Nephron progenitor cell (in vitro differentiated cells): ENCODE measurements at regions not wholly inside any gene's neighbourhood (a gene's known extent, or its start where the extent isn't known, plus 50 kb on each side); places are given as distances from the start of the nearest gene placed in this dataset.

Source experiments
- DNase-seq: peaks from one replicate; pipeline ENCODE4 v3.0.0; 2021
- H3K27ac Mint-ChIP-seq: 2 replicates; pipeline ENCODE4 v1.8.0; 2021; ENCODE audit warnings: mild to moderate bottlenecking, moderate library complexity, mixed read lengths
- H3K27me3 Mint-ChIP-seq: 2 replicates; pipeline ENCODE4 v1.8.0; 2021; ENCODE audit warnings: mild to moderate bottlenecking, low read depth, mixed read lengths; ENCODE audit not compliant: poor library complexity
- H3K36me3 Mint-ChIP-seq: 2 replicates; pipeline ENCODE4 v1.8.0; 2021; ENCODE audit warnings: low read depth, mixed read lengths
- H3K4me1 Mint-ChIP-seq: 2 replicates; pipeline ENCODE4 v1.8.0; 2021; ENCODE audit warnings: mixed read lengths
- H3K4me3 Mint-ChIP-seq: 2 replicates; pipeline ENCODE4 v1.8.0; 2021; ENCODE audit warnings: mild to moderate bottlenecking, moderate library complexity, mixed read lengths
- H3K9me3 Mint-ChIP-seq: 2 replicates; pipeline ENCODE4 v1.8.0; 2021; ENCODE audit warnings: mild to moderate bottlenecking, moderate library complexity, mixed read lengths
- TF ChIP-seq, protein P1 (sequence below): fragments of 200-600 bp; sonication (generic); IDR thresholded peaks from 2 replicates; pipeline ENCODE4 v1.5.0; 2021; ENCODE audit warnings: antibody characterized with exemption

DNA sequence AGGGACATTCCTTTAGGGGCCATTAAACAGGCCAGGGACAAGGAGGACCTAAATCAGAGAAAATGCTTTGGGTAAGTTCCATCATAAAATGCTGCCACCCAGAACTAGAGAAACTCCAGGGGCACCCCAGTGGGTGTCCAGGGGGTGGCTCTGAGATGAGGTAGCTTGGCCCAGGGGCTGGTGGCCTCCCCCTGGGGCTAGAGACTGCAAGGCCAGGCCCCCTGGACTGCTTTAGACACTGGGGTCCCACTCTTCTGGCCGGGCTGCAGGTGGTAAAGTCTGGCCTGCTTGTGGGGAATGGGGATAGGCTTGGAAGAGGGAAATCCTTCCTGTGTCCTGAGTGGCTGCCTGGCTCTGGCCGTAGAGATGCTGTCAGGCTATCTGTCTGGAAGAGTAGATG, 169.6 kb upstream of the PODXL start:
- no peak overlapping the region for H3K4me3 Mint-ChIP-seq

DNA sequence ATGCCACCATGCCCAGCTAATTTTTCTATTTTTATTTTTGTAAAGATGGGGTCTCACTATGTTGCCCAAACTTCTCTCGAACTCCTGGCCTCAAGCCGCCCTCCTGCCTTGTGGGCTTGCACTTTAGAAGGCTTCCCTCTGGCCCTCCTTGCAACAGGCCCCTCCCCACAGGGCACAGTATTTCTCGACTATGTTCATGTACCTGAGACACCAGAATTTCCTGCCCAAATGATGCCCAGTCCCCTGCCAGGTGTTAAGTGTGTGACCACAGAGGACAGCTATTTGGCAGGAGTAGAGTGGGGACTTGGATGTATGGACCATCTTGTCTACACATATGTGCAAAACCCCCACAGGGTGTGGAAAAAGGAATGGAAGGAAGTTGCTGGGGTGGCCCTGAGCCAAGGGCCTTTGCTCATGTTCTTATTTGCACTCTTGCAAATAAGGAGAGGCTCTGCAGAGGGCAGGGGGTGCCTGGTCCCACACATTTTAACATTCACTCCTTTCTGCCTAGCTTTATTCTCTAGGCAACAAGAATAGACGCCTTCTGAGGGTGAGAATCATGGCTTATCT, 168.4 kb upstream of the PODXL start:
- no peaks in the 10 kb centered on the region for H3K36me3 Mint-ChIP-seq
- TF ChIP-seq, protein P1, sequence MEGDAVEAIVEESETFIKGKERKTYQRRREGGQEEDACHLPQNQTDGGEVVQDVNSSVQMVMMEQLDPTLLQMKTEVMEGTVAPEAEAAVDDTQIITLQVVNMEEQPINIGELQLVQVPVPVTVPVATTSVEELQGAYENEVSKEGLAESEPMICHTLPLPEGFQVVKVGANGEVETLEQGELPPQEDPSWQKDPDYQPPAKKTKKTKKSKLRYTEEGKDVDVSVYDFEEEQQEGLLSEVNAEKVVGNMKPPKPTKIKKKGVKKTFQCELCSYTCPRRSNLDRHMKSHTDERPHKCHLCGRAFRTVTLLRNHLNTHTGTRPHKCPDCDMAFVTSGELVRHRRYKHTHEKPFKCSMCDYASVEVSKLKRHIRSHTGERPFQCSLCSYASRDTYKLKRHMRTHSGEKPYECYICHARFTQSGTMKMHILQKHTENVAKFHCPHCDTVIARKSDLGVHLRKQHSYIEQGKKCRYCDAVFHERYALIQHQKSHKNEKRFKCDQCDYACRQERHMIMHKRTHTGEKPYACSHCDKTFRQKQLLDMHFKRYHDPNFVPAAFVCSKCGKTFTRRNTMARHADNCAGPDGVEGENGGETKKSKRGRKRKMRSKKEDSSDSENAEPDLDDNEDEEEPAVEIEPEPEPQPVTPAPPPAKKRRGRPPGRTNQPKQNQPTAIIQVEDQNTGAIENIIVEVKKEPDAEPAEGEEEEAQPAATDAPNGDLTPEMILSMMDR: no peak
- peaks cover 7% of the 10 kb centered on the region for H3K4me1 Mint-ChIP-seq
- H3K4me3 Mint-ChIP-seq: no peak overlapping the region
- peaks cover 13% of the 10 kb centered on the region for H3K9me3 Mint-ChIP-seq
- no peak for DNase-seq
- H3K27ac Mint-ChIP-seq: no peak overlapping the region
- H3K27me3 Mint-ChIP-seq: peaks cover 28% of the 10 kb centered on the region

More for the DNA sequence above, 169.6 kb upstream of the PODXL start:
- no peaks in the 10 kb centered on the region for H3K36me3 Mint-ChIP-seq
- peaks cover 28% of the 10 kb centered on the region for H3K27me3 Mint-ChIP-seq
- no peak for DNase-seq
- peaks cover 13% of the 10 kb centered on the region for H3K9me3 Mint-ChIP-seq
- TF ChIP-seq, protein P1: no peak
- H3K4me1 Mint-ChIP-seq: peaks cover 7% of the 10 kb centered on the region
- H3K27ac Mint-ChIP-seq: no peak overlapping the region

DNA sequence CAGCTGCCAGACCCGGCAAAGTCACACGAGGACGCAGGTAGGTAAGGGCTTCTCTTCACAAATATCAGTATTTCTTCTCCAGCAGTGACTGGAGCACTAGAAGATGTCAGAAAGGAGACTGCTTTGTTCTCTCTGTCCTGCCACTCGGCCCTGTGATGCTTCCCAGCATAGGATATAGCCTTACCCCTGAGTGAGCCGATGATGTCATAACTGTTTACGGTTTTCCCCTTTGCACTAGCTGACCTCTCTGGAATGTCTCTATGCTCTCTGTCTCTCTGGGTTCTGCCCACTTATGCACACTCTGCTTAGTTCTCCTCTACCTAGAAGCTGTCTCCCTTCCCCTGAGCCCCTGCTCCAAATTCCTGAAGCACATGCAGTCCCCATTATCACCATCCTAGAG, 167.5 kb upstream of the PODXL start:
- Mint-ChIP-seq H3K9me3 (peaks cover 8% of the 10 kb centered on the region), H3K27ac (no peak overlapping the region), H3K36me3 (no peaks in the 10 kb centered on the region), H3K27me3 (peaks cover 23% of the 10 kb centered on the region), H3K4me1 (peaks cover 7% of the 10 kb centered on the region), H3K4me3 (no peak overlapping the region)
- TF ChIP-seq, protein P1: no peak
- no peak for DNase-seq

DNA sequence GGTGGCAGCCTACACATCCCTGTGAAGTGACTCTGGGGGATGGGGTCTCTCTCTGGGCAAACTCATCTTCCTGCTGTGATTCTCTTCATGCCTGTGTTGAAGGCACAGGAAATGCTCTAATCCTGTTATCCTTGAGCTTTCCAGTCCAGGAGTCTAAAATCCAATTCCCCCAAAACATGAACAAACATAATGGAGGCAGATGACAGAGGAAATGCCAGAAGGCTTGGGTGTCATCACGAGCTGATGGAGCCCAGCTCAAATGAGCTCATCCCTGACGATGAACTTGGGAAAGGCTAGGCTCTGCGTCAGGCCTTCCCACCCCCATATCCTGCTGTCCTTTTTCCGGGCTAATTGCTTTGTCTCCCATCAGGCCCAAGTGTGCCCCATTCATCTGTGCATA, 165.9 kb upstream of the PODXL start:
- TF ChIP-seq, protein P1: no peak
- peaks cover 7% of the 10 kb centered on the region for H3K4me1 Mint-ChIP-seq
- no peaks in the 10 kb centered on the region for H3K36me3 Mint-ChIP-seq
- H3K27me3 Mint-ChIP-seq: peaks cover 9% of the 10 kb centered on the region
- H3K27ac Mint-ChIP-seq: no peak overlapping the region
- H3K9me3 Mint-ChIP-seq: no peaks in the 10 kb centered on the region
- H3K4me3 Mint-ChIP-seq: no peak overlapping the region
- no peak for DNase-seq

DNA sequence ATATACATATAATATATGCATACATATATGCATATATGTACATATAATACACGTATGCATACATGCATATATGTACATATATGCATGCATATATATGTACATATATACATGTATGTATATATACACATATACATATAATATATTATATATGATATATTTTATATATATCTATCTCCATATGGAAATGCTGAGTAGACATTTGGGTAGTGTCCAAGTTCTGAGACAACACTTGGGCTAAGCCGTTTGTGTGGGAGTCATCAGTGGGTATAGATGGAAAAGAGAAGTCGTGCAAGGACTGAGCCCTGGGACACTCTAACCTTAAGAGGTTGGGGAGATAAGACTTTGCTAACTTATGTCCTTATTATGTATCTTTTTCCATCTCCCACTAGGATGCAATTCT, 165.2 kb upstream of the PODXL start:
- peaks cover 7% of the 10 kb centered on the region for H3K4me1 Mint-ChIP-seq
- H3K4me3 Mint-ChIP-seq: no peak overlapping the region
- no peaks in the 10 kb centered on the region for H3K9me3 Mint-ChIP-seq
- H3K27me3 Mint-ChIP-seq: peaks cover 8% of the 10 kb centered on the region
- TF ChIP-seq, protein P1: no peak
- no peaks in the 10 kb centered on the region for H3K36me3 Mint-ChIP-seq
- H3K27ac Mint-ChIP-seq: no peak overlapping the region
- no peak for DNase-seq

DNA sequence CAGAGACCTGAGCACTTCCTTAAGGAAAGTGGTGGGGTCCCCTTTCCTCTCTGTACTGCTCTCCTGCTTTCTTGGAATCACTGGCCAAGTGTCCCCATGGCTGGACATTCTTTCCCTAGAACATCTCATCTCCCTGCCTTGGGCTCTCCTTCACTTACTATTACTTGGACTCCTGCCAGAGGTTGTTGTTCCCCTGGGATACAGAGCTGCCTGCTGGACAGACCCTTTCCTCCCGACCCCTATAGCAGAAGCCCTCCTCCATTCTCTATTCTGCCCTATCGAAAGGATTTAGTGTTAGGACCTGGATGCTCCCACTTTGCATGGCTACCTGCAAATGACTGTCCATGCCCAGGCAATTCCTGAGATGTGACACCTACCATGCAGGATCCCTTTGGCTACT, 164.3 kb upstream of the PODXL start:
- peaks cover 5% of the 10 kb centered on the region for H3K27me3 Mint-ChIP-seq
- no peak overlapping the region for H3K4me3 Mint-ChIP-seq
- no peaks in the 10 kb centered on the region for H3K36me3 Mint-ChIP-seq
- H3K27ac Mint-ChIP-seq: no peak overlapping the region
- peaks cover 7% of the 10 kb centered on the region for H3K4me1 Mint-ChIP-seq
- DNase-seq: no peak
- TF ChIP-seq, protein P1: no peak
- H3K9me3 Mint-ChIP-seq: no peaks in the 10 kb centered on the region
